Esophagus squamous epithelium (tissue), 5 donors: ENCODE measurements at regions not wholly inside any gene's neighbourhood (a gene's known extent, or its start where the extent isn't known, plus 50 kb on each side); places are given as distances from the start of the nearest gene placed in this dataset.

Experiments used
- DNase-seq: peaks from one replicate; lab custom pipeline; 2025; lab: John Stamatoyannopoulos, UW
- H3K27ac ChIP-seq, 4 donors: fragments of 200-600 bp; sonication (generic); one replicate each; pipeline ENCODE4 v1.5.1; 2016 to 2019; ENCODE audit warnings: mild to moderate bottlenecking in 1 of 4
- H3K27me3 ChIP-seq, 4 donors: fragments of 200-600 bp; sonication (generic); 1 replicate in 3 of 4; 2 replicates in 1 of 4; pipeline versions ENCODE4 v1.5.1 to v1.6.0; 2017 to 2021; ENCODE audit warnings: antibody characterized with exemption in 1 of 4
- H3K36me3 ChIP-seq, 3 donors: fragments of 200-600 bp; sonication (generic); one replicate each; pipeline ENCODE4 v1.5.1; 2016 to 2019
- H3K4me1 ChIP-seq, 3 donors: fragments of 200-600 bp; sonication (generic); one replicate each; pipeline ENCODE4 v1.5.1; 2017 to 2019
- H3K4me3 ChIP-seq, 4 donors: fragments of 200-600 bp; sonication (generic); 1 replicate in 3 of 4; 2 replicates in 1 of 4; pipeline ENCODE4 v1.5.1; 2016 to 2019; ENCODE audit warnings: mild to moderate bottlenecking in 2 of 4, moderate library complexity in 1 of 4
- H3K9me3 ChIP-seq, 3 donors: fragments of 200-600 bp; sonication (generic); one replicate each; pipeline ENCODE4 v1.5.1; 2016 to 2019
- CTCF ChIP-seq, 6 experiments: fragments of 450-650 bp in 4 of 6; fragments of 200-600 bp in 2 of 6; sonication (generic) in 2 of 6; IDR thresholded peaks; one replicate each; pipeline ENCODE4 v1.5.1; 2016 to 2019; ENCODE audit warnings: antibody characterized with exemption in 6 of 6, mild to moderate bottlenecking in 4 of 6, moderate library complexity in 4 of 6
- POLR2A ChIP-seq, 4 donors: fragments of 450-650 bp; IDR thresholded peaks; one replicate each; pipeline ENCODE4 v1.6.1; 2017; ENCODE audit warnings: antibody characterized with exemption in 4 of 4, mild to moderate bottlenecking in 4 of 4, moderate library complexity in 3 of 4
- WGBS, 2 donors: methylation state at CpG; one replicate each; pipeline ENCODE4 v1.1.5; 2018; 5-methylcytosine and 5-hydroxymethylcytosine counted together
- intact Hi-C: fragments of 100-400 bp; cut with DNase I; formaldehyde crosslinking; loops from one replicate; pipeline ENCODE4 v1.15.0; 2022
- donor health status: DM: yes; HTN: yes; CAD: no.

DNA sequence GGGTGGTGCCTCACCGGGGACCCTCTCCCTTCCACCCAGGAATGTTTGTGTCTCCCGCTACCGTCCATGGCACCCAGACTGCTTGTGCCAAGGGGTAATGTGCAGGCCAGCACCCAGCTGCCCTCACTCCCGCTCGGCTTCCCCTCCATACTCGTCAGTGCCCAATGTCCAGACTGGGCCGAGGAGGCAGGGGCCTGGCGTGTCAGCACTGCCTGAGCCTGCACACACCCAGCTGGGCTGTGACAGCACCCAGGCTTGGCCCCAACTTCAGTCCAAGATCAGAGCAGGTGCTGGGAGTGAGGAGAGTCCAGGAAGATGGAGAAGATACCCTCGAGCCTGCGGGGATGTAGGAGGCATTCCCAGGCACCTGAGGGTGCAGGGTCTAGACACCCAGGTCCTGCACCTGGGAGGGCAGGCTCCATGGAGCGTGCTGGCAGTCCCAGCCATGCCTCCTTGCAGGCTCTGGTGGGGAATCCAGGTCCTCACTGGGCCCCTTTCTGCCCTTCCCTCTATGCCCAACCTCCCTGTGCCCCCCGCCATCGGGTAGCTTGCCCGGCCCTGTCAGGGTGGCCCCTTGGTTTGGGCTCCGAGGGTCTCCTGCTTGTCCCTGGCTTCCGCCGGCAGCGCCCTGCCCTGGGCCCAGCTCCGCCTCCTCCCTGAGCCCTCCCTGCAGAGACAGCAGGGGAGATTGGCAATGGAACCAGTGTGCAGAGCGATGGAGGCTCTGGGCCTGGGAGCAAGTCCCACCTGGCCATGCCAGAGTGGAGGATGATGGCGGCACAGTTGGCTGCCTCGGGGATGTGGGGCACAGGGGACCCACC lies 250.8 kb upstream of the EDIL3 start:
- Histone ChIP-seq H3K27me3 (no peaks in the 10 kb centered on the region), H3K4me3 (no peak overlapping the region), H3K4me1 (no peaks in the 10 kb centered on the region), H3K9me3 (no peaks in the 10 kb centered on the region), H3K27ac (no peak overlapping the region), H3K36me3 (no peaks in the 10 kb centered on the region)
- TF ChIP-seq POLR2A (IDR thresholded peaks at IDR 0.05), result no peak
- TF ChIP-seq CTCF (IDR thresholded peaks at IDR 0.05), result no peak
- no peak for DNase-seq
- 85 to 100% methylated on average over 3 to 9 of the region's 22 CpGs for WGBS, 2 donors
- intact Hi-C loops, result no loop called here

DNA sequence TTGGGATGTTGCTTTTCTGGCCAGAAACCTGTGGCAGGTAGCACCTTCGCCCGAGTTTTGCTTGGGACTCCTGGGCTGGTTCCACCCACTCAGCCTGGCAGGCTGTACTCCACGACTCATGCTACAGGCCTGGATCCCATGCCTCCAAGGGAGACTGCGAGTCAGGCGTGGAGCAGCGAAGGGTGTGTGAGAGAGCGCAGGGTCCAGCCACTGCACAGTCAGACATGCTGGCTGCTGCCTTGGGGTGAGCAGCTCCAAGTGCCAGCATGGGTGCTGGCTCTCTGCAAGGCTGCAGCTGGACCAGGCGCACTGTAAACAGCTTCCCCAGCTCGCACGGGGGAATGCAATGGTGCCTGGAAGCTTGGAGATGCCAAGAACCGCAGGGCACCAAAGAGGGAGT lies 249.6 kb upstream of the EDIL3 start:
- WGBS, 2 donors, result 36 to 73% methylated on average over 2 to 6 of the region's 11 CpGs
- no peak for DNase-seq
- Histone ChIP-seq H3K9me3 (no peaks in the 10 kb centered on the region), H3K4me3 (no peak overlapping the region), H3K4me1 (no peaks in the 10 kb centered on the region), H3K27me3 (no peaks in the 10 kb centered on the region), H3K27ac (no peak overlapping the region), H3K36me3 (no peaks in the 10 kb centered on the region)
- intact Hi-C loops, result no loop called here
- TF ChIP-seq POLR2A (IDR thresholded peaks at IDR 0.05) (no peak), CTCF (IDR thresholded peaks at IDR 0.05) (no peak)

DNA sequence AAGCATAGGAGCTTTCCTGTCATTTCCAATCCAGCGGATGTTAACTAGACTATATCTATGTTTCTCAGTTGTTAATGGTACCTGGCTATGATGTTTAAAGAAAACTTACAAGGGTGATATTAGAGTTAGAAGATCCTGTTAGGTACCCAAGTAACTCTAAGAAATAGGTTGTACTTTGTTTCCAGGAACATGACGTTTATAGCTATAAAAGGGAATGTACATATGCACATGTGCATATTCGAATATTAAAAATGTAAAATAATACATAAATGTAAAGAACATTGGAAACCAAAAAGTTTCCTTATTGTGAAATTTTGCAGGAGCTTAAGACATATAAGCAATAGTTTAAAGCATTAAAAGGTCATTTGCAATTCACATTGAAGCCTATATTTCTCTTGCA lies 247.7 kb upstream of the EDIL3 start:
- Histone ChIP-seq H3K27ac (no peak overlapping the region), H3K36me3 (no peaks in the 10 kb centered on the region), H3K27me3 (no peaks in the 10 kb centered on the region), H3K4me3 (no peak overlapping the region), H3K9me3 (no peaks in the 10 kb centered on the region), H3K4me1 (no peaks in the 10 kb centered on the region)
- intact Hi-C loops, result no loop called here
- no peak for TF ChIP-seq CTCF (IDR thresholded peaks at IDR 0.05)
- TF ChIP-seq POLR2A (IDR thresholded peaks at IDR 0.05), result no peak
- 77 to 82% methylated on average over 3 of the region's 3 CpGs for WGBS, 2 donors
- DNase-seq, result no peak

DNA sequence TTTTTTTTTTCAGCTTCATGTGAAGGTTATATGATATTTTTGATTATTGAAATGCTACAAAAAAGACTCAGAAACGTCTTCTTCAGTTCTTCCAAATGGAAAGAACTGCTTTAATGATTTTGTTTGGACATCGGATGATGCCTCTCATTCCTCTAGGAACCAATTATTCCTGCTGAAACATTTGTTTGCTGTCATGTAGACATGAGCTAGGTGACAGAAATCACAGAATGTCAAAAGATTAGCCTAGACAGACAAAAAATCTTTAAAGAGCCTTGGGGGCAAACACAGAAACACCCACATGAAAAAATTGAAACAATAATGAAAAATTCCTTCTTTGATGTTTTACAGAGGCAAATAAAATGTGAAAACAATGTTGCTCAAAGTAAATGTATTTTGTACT lies 244.2 kb upstream of the EDIL3 start:
- DNase-seq, result no peak
- Histone ChIP-seq H3K9me3 (no peaks in the 10 kb centered on the region), H3K36me3 (no peaks in the 10 kb centered on the region), H3K4me3 (no peak overlapping the region), H3K4me1 (no peaks in the 10 kb centered on the region), H3K27ac (no peak overlapping the region), H3K27me3 (no peaks in the 10 kb centered on the region)
- WGBS, 2 donors, result 66 to 75% methylated on average over 2 of the region's 2 CpGs
- TF ChIP-seq POLR2A (IDR thresholded peaks at IDR 0.05) (no peak), CTCF (IDR thresholded peaks at IDR 0.05) (no peak)
- intact Hi-C loops, result no loop called here

DNA sequence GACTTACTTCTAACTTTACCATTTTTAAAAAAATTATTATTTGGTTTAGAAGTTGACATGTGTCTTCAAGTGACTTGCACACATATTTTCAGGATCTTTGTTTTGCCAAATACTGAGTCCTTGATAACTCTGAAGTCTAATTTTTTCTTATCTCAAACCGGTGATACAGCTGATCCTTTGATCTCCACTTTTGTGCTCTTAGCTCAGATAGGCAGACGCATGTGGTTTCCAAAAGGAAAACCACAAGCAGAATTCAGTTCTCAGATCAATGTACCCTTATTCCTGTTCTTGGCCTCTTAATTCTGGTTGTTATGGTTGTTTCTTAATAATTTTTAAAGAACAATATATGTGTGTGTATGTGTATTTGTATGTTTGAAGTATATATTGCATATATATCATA lies 238.3 kb upstream of the EDIL3 start:
- intact Hi-C loops, result no loop called here
- TF ChIP-seq CTCF (IDR thresholded peaks at IDR 0.05) (no peak), POLR2A (IDR thresholded peaks at IDR 0.05) (no peak)
- Histone ChIP-seq H3K27me3 (no peaks in the 10 kb centered on the region), H3K36me3 (no peaks in the 10 kb centered on the region), H3K4me1 (no peaks in the 10 kb centered on the region), H3K27ac (no peak overlapping the region), H3K4me3 (no peak overlapping the region), H3K9me3 (no peaks in the 10 kb centered on the region)
- 40 to 43% methylated on average over 2 of the region's 2 CpGs for WGBS, 2 donors
- no peak for DNase-seq
